ENCODE measurements at regions not wholly inside any gene's neighbourhood (a gene's known extent, or its start where the extent isn't known, plus 50 kb on each side); places are given as distances from the start of the nearest gene placed in this dataset.

GRCh38 chr20:48339190-48339985, 488.4 kb downstream of the PREX1 start:
- Mint-ChIP-seq H3K36me3 (ENCODE audit: insufficient read depth) (no peaks in the 10 kb centered on the region), H3K4me3 (ENCODE audit: low read depth) (no peak overlapping the region), H3K4me1 (ENCODE audit: low read depth) (peaks cover 2% of the 10 kb centered on the region), H3K9me3 (ENCODE audit: low read depth) (no peaks in the 10 kb centered on the region), H3K27ac (no peak overlapping the region), H3K27me3 (peaks cover 19% of the 10 kb centered on the region)
- no peak for DNase-seq (ENCODE audit: low spot score, unreplicated experiment)
- no peak for TF ChIP-seq CTCF (IDR thresholded peaks at IDR 0.05; ENCODE audit: unreplicated experiment)

- Mint-ChIP-seq H3K27me3 (peaks cover 19% of the 10 kb centered on the region), H3K9me3 (ENCODE audit: low read depth) (no peaks in the 10 kb centered on the region), H3K4me3 (ENCODE audit: low read depth) (no peak overlapping the region), H3K27ac (no peak overlapping the region), H3K36me3 (ENCODE audit: insufficient read depth) (no peaks in the 10 kb centered on the region), H3K4me1 (ENCODE audit: low read depth) (peaks cover 2% of the 10 kb centered on the region)
- no peak for TF ChIP-seq CTCF (IDR thresholded peaks at IDR 0.05; ENCODE audit: unreplicated experiment)
- DNase-seq (ENCODE audit: low spot score, unreplicated experiment), result no peak
These were observed 489.1 kb downstream of the PREX1 start for GRCh38 chr20:48338717-48339116.

GRCh38 chr20:48336597-48336996, 491.2 kb downstream of the PREX1 start:
- no peak overlapping the region for H3K4me3 Mint-ChIP-seq (ENCODE audit: low read depth)
- no peak for DNase-seq (ENCODE audit: low spot score, unreplicated experiment)
- no peak for TF ChIP-seq CTCF (IDR thresholded peaks at IDR 0.05; ENCODE audit: unreplicated experiment)
- no peak overlapping the region for H3K27ac Mint-ChIP-seq
- H3K27me3 Mint-ChIP-seq, result peaks cover 9% of the 10 kb centered on the region
- no peaks in the 10 kb centered on the region for H3K9me3 Mint-ChIP-seq (ENCODE audit: low read depth)
- H3K36me3 Mint-ChIP-seq (ENCODE audit: insufficient read depth), result no peaks in the 10 kb centered on the region
- peaks cover 11% of the 10 kb centered on the region for H3K4me1 Mint-ChIP-seq (ENCODE audit: low read depth)

GRCh38 chr20:48335308-48336050, 492.3 kb downstream of the PREX1 start:
- H3K27ac Mint-ChIP-seq, result no peak overlapping the region
- no peaks in the 10 kb centered on the region for H3K36me3 Mint-ChIP-seq (ENCODE audit: insufficient read depth)
- peaks cover 2% of the 10 kb centered on the region for H3K27me3 Mint-ChIP-seq
- DNase-seq (ENCODE audit: low spot score, unreplicated experiment), result no peak
- peaks cover 14% of the 10 kb centered on the region for H3K4me1 Mint-ChIP-seq (ENCODE audit: low read depth)
- TF ChIP-seq CTCF (IDR thresholded peaks at IDR 0.05; ENCODE audit: unreplicated experiment), result no peak
- no peaks in the 10 kb centered on the region for H3K9me3 Mint-ChIP-seq (ENCODE audit: low read depth)
- no peak overlapping the region for H3K4me3 Mint-ChIP-seq (ENCODE audit: low read depth)

- H3K27ac Mint-ChIP-seq, result no peak overlapping the region
- no peak for DNase-seq (ENCODE audit: low spot score, unreplicated experiment)
- TF ChIP-seq CTCF (IDR thresholded peaks at IDR 0.05; ENCODE audit: unreplicated experiment), result no peak
- H3K4me1 Mint-ChIP-seq (ENCODE audit: low read depth), result peaks cover 19% of the 10 kb centered on the region
- no peaks in the 10 kb centered on the region for H3K36me3 Mint-ChIP-seq (ENCODE audit: insufficient read depth)
- H3K27me3 Mint-ChIP-seq, result no peaks in the 10 kb centered on the region
- H3K4me3 Mint-ChIP-seq (ENCODE audit: low read depth), result no peak overlapping the region
- H3K9me3 Mint-ChIP-seq (ENCODE audit: low read depth), result no peaks in the 10 kb centered on the region
These were observed 494.1 kb downstream of the PREX1 start for GRCh38 chr20:48333707-48334106.

Data from progenitor cell of endocrine pancreas (in vitro differentiated cells).